Progenitor cell of endocrine pancreas (in vitro differentiated cells): ENCODE measurements at regions not wholly inside any gene's neighbourhood (a gene's known extent, or its start where the extent isn't known, plus 50 kb on each side); places are given as distances from the start of the nearest gene placed in this dataset.

ENCODE experiments used
- DNase-seq: peaks from one replicate; pipeline ENCODE4 v3.0.0; 2021; ENCODE audit warnings: low spot score; ENCODE audit not compliant: unreplicated experiment
- H3K27ac Mint-ChIP-seq: 2 replicates; pipeline ENCODE4 v1.8.0; 2021; ENCODE audit warnings: mild to moderate bottlenecking, moderate library complexity, mixed read lengths
- H3K27me3 Mint-ChIP-seq: 2 replicates; pipeline ENCODE4 v1.8.0; 2021; ENCODE audit warnings: mixed read lengths
- H3K36me3 Mint-ChIP-seq: 2 replicates; pipeline ENCODE4 v1.8.0; 2022; ENCODE audit warnings: mixed read lengths; ENCODE audit not compliant: insufficient read depth
- H3K4me1 Mint-ChIP-seq: 2 replicates; pipeline ENCODE4 v1.8.0; 2021; ENCODE audit warnings: low read depth, mixed read lengths
- H3K4me3 Mint-ChIP-seq: 2 replicates; pipeline ENCODE4 v1.8.0; 2021; ENCODE audit warnings: low read depth, mild to moderate bottlenecking, moderate library complexity, mixed read lengths
- H3K9me3 Mint-ChIP-seq: 2 replicates; pipeline ENCODE4 v1.8.0; 2021; ENCODE audit warnings: low read depth, mixed read lengths
- TF ChIP-seq, protein P1 (sequence below): fragments of 200-600 bp; sonication (generic); IDR thresholded peaks from one replicate; pipeline ENCODE4 v1.5.0; 2021; ENCODE audit warnings: antibody characterized with exemption, mild to moderate bottlenecking; ENCODE audit not compliant: unreplicated experiment

- H3K27me3 Mint-ChIP-seq: no peaks in the 10 kb centered on the region
- DNase-seq: no peak
- no peaks in the 10 kb centered on the region for H3K9me3 Mint-ChIP-seq
- peak overlapping the region; percentile 9 for H3K27ac Mint-ChIP-seq
- H3K36me3 Mint-ChIP-seq: no peaks in the 10 kb centered on the region
- TF ChIP-seq, protein P1, sequence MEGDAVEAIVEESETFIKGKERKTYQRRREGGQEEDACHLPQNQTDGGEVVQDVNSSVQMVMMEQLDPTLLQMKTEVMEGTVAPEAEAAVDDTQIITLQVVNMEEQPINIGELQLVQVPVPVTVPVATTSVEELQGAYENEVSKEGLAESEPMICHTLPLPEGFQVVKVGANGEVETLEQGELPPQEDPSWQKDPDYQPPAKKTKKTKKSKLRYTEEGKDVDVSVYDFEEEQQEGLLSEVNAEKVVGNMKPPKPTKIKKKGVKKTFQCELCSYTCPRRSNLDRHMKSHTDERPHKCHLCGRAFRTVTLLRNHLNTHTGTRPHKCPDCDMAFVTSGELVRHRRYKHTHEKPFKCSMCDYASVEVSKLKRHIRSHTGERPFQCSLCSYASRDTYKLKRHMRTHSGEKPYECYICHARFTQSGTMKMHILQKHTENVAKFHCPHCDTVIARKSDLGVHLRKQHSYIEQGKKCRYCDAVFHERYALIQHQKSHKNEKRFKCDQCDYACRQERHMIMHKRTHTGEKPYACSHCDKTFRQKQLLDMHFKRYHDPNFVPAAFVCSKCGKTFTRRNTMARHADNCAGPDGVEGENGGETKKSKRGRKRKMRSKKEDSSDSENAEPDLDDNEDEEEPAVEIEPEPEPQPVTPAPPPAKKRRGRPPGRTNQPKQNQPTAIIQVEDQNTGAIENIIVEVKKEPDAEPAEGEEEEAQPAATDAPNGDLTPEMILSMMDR: no peak
- H3K4me1 Mint-ChIP-seq: peaks cover 20% of the 10 kb centered on the region
- no peak overlapping the region for H3K4me3 Mint-ChIP-seq
Observed at GRCh38 chr12:9392842-9393241, 184.6 kb upstream of the PZP start.

DNA sequence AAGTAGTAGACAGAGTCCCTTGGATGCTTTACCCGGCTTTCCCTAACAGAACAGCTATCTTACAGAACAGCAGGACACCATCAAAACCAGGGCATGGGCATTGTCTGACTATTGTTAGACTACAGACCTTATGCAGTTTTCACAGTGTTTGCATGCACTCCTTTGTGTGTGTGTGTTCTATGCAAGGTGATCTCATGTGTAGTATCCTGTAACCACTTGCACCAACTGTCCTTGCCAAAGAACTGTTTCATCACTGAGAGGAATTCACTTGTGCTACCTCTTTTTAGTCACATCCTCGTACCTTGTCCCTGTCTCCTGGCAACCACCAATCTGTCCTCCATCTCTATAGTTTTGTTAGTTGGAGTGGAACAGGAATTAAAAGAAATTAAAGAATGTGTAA lies 183.6 kb upstream of the PZP start:
- DNase-seq: no peak
- Mint-ChIP-seq H3K9me3 (no peaks in the 10 kb centered on the region), H3K4me1 (peaks cover 23% of the 10 kb centered on the region), H3K4me3 (no peak overlapping the region), H3K27ac (no peak overlapping the region), H3K36me3 (no peaks in the 10 kb centered on the region), H3K27me3 (no peaks in the 10 kb centered on the region)
- TF ChIP-seq, protein P1: no peak

GRCh38 chr12:9390761-9391160 lies 182.6 kb upstream of the PZP start:
- Mint-ChIP-seq H3K36me3 (no peaks in the 10 kb centered on the region), H3K27me3 (no peaks in the 10 kb centered on the region), H3K27ac (no peak overlapping the region), H3K4me3 (no peak overlapping the region), H3K9me3 (no peaks in the 10 kb centered on the region), H3K4me1 (peaks cover 23% of the 10 kb centered on the region)
- TF ChIP-seq, protein P1: no peak
- no peak for DNase-seq

DNA sequence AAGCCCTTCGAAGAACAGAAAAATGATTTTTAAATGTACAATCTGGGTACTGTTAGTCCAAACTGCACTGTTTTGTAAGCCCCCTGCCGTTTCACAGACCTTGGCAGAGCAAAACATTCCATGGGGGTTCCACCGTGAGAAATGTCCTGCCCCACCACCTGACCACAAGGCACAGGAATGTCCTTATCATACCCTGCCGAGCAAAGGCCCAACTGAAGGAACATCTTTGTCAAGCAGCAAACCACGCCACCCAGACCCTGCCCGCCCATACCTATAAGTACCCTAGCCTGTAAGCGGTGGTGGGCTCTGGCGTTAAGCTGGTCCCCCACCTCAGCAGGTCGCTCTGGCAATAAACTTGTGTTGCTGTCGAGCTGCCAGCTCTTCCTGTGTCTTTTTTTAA lies 181.6 kb upstream of the PZP start:
- H3K4me3 Mint-ChIP-seq: no peak overlapping the region
- H3K9me3 Mint-ChIP-seq: no peaks in the 10 kb centered on the region
- H3K4me1 Mint-ChIP-seq: peaks cover 23% of the 10 kb centered on the region
- H3K27ac Mint-ChIP-seq: no peak overlapping the region
- TF ChIP-seq, protein P1: no peak
- no peaks in the 10 kb centered on the region for H3K27me3 Mint-ChIP-seq
- DNase-seq: no peak
- no peaks in the 10 kb centered on the region for H3K36me3 Mint-ChIP-seq

DNA sequence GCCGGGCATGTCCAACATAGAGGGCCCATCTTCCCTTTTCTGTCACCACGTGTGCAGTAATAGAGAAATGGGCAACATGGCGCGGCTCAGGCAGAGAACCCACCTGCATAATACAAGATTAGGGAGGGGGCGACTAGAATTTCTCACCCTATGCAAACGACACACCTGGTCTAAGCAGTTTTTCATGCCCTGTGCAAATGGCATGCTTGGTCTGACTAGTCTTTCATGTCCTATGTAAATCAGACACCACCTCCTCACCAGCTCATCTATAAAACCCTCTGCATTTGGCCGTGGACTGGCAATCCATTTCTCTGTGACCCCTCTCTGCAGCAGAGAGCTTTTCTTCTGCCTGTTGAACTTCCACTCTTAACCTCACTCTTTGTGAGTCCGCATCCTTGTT lies 180.2 kb upstream of the PZP start:
- H3K36me3 Mint-ChIP-seq: no peaks in the 10 kb centered on the region
- TF ChIP-seq, protein P1: no peak
- no peaks in the 10 kb centered on the region for H3K27me3 Mint-ChIP-seq

More for the DNA sequence above, 180.2 kb upstream of the PZP start:
- DNase-seq: no peak
- H3K27ac Mint-ChIP-seq: no peak overlapping the region
- no peak overlapping the region for H3K4me3 Mint-ChIP-seq
- no peaks in the 10 kb centered on the region for H3K9me3 Mint-ChIP-seq
- peaks cover 23% of the 10 kb centered on the region for H3K4me1 Mint-ChIP-seq
